GM18499 (cell line): ENCODE measurements at regions not wholly inside any gene's neighbourhood (a gene's known extent, or its start where the extent isn't known, plus 50 kb on each side); places are given as distances from the start of the nearest gene placed in this dataset.
A peak's percentile ranks its signal among the peaks of the same experiment; 100 is the strongest.

Experiments
- ATAC-seq: cut with Tn5 transposase; IDR thresholded peaks from one replicate; pipeline ENCODE4 v1.9.1; 2021; ENCODE audit warnings: moderate number of reproducible peaks; ENCODE audit not compliant: insufficient read depth, unreplicated experiment

GRCh38 chr3:107272885-107273284 is 104.4 kb upstream of the CCDC54 start:
- no peak for ATAC-seq

- no peak for ATAC-seq
These were observed 103.5 kb upstream of the CCDC54 start for GRCh38 chr3:107273771-107274170.

- ATAC-seq: no peak
These were observed 101.7 kb upstream of the CCDC54 start for GRCh38 chr3:107275511-107275910.

GRCh38 chr3:107283948-107284347 is 93.3 kb upstream of the CCDC54 start:
- no peak for ATAC-seq

- no peak for ATAC-seq
These were observed 92.6 kb upstream of the CCDC54 start for GRCh38 chr3:107284612-107285011.

GRCh38 chr3:107285197-107285596 is 92.0 kb upstream of the CCDC54 start:
- ATAC-seq: no peak

GRCh38 chr3:107289354-107289753 is 87.9 kb upstream of the CCDC54 start:
- no peak for ATAC-seq

GRCh38 chr3:107294117-107294516 is 83.1 kb upstream of the CCDC54 start:
- no peak for ATAC-seq

GRCh38 chr3:107297597-107297996 is 79.6 kb upstream of the CCDC54 start:
- ATAC-seq: no peak

- no peak for ATAC-seq
These were observed 70.0 kb upstream of the CCDC54 start for GRCh38 chr3:107307205-107307604.

- ATAC-seq: no peak
These were observed 68.5 kb upstream of the CCDC54 start for GRCh38 chr3:107308716-107309115.

GRCh38 chr3:107309312-107309711 is 67.9 kb upstream of the CCDC54 start:
- no peak for ATAC-seq

- ATAC-seq: no peak
These were observed 63.5 kb upstream of the CCDC54 start for GRCh38 chr3:107313711-107314110.

GRCh38 chr3:107315141-107315540 is 62.1 kb upstream of the CCDC54 start:
- ATAC-seq: no peak

- ATAC-seq: peak; percentile 70
These were observed 53.5 kb upstream of the CCDC54 start for GRCh38 chr3:107323723-107324122.

GRCh38 chr3:107325446-107325845 is 51.8 kb upstream of the CCDC54 start:
- no peak for ATAC-seq
